WERI-Rb-1 (cell line): ENCODE measurements at regions not wholly inside any gene's neighbourhood (a gene's known extent, or its start where the extent isn't known, plus 50 kb on each side); places are given as distances from the start of the nearest gene placed in this dataset.

Experiments
- DNase-seq: peaks from one replicate; pipeline ENCODE4 v3.0.0-alpha.2; 2020
- H3K27ac ChIP-seq: fragments of 250-450 bp; sonication (Bioruptor Pico); 2 replicates; pipeline ENCODE4 v1.5.1; 2020; ENCODE audit warnings: mild to moderate bottlenecking, moderate library complexity
- H3K27me3 ChIP-seq: fragments of 250-450 bp; sonication (Bioruptor Pico); 2 replicates; pipeline ENCODE4 v1.5.1; 2021; ENCODE audit warnings: mild to moderate bottlenecking, low read depth, moderate library complexity; ENCODE audit not compliant: insufficient read depth, severe bottlenecking
- H3K36me3 ChIP-seq: fragments of 250-450 bp; sonication (Bioruptor Pico); 2 replicates; pipeline ENCODE4 v1.5.1; 2020; ENCODE audit warnings: mild to moderate bottlenecking, moderate library complexity
- H3K4me3 ChIP-seq: 2 replicates; pipeline ENCODE4 v1.5.1; 2011; ENCODE audit warnings: low read depth, mild to moderate bottlenecking, control low read depth, low read length
- H3K9me3 ChIP-seq: fragments of 250-450 bp; sonication (Bioruptor Pico); 2 replicates; pipeline ENCODE4 v1.5.1; 2021; ENCODE audit warnings: mild to moderate bottlenecking, moderate library complexity; ENCODE audit not compliant: severe bottlenecking
- TF ChIP-seq, protein P1 (sequence below): IDR thresholded peaks from 2 replicates; pipeline ENCODE4 v1.5.1; 2011; ENCODE audit warnings: low read depth, mild to moderate bottlenecking, control low read depth, inconsistent platforms, low read length

DNA sequence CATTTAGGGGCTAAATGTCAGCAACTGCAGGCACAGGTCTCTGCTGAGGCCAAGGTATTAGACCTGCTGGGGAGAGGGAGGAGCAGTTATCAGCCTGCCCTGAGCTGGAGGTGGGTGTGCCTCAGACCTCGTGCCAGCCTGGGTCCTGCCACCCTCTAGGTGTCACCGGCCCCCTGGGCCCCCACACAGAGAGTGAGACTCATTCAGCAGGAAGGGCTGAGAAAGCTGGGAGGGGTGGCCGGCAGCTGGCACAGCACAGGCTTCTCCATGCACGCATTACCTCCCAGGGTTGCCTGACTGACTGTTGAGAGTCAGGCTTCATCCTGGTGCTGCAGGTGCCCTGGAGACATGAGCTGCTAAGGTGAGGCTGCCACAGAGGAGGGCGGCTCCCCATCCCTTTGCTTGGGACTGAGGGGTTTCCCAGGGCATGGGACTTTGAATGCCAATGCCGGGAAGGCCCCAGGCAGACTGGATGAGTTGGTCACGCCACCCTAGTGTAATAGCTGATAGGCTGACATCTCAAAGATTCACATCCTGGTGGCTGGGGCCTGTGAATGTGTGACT lies 75.3 kb upstream of the C14orf180 start:
- DNase-seq: no peak
- Histone ChIP-seq H3K4me3 (no peak overlapping the region), H3K27ac (no peak overlapping the region), H3K9me3 (peaks cover 11% of the 10 kb centered on the region), H3K27me3 (no peaks in the 10 kb centered on the region), H3K36me3 (no peaks in the 10 kb centered on the region)
- TF ChIP-seq, protein P1, sequence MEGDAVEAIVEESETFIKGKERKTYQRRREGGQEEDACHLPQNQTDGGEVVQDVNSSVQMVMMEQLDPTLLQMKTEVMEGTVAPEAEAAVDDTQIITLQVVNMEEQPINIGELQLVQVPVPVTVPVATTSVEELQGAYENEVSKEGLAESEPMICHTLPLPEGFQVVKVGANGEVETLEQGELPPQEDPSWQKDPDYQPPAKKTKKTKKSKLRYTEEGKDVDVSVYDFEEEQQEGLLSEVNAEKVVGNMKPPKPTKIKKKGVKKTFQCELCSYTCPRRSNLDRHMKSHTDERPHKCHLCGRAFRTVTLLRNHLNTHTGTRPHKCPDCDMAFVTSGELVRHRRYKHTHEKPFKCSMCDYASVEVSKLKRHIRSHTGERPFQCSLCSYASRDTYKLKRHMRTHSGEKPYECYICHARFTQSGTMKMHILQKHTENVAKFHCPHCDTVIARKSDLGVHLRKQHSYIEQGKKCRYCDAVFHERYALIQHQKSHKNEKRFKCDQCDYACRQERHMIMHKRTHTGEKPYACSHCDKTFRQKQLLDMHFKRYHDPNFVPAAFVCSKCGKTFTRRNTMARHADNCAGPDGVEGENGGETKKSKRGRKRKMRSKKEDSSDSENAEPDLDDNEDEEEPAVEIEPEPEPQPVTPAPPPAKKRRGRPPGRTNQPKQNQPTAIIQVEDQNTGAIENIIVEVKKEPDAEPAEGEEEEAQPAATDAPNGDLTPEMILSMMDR: no peak

DNA sequence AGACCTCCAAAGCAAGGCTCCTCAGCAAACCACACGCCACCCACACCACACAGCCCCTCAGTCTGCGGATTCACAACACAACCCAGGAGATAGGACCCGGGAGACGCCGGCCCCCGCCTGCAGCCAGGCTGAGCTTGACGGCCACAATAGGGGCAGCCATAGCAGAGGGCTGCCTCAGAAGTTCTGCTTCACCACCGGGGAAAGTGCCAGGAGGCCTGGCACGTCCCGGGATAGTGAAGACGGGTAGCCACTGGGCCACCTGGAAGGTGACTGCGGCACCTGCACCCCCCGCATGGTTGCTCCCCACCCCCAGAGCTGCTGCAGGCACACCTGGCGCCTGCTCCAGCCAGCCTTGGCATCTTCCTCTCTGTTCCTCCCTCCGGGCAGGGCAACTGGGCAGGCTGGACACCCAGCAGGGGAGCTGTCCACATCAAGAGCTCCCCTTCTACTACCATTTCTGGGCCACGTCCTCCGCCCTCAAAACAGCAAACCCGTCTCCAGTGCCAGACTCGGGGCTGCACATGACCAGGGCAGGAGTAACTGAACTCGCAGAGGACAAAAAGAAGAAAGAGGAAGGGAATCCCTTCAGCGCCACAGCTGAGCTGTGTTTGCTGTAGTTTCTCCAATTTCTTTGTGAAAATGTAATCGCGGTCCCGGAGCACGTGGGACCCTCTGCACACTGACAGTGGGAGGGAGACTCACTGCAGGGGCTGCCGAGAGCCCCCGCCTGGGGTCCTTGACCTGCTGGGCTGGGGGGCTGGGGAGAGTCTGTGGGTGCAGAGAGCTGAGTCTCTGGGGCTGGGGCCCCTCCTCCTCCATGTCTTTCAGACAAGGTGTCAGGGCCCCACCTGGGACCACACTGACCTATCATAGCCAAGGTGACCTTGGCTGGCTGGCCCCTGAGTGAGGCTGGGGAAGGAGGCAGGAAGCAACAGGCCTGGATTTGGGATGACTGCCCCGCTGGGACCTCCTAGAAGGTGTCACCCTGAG lies 74.2 kb upstream of the C14orf180 start:
- Histone ChIP-seq H3K27me3 (no peaks in the 10 kb centered on the region), H3K36me3 (no peaks in the 10 kb centered on the region), H3K9me3 (peaks cover 11% of the 10 kb centered on the region), H3K4me3 (no peak overlapping the region), H3K27ac (no peak overlapping the region)
- no peak for DNase-seq
- TF ChIP-seq, protein P1: no peak

DNA sequence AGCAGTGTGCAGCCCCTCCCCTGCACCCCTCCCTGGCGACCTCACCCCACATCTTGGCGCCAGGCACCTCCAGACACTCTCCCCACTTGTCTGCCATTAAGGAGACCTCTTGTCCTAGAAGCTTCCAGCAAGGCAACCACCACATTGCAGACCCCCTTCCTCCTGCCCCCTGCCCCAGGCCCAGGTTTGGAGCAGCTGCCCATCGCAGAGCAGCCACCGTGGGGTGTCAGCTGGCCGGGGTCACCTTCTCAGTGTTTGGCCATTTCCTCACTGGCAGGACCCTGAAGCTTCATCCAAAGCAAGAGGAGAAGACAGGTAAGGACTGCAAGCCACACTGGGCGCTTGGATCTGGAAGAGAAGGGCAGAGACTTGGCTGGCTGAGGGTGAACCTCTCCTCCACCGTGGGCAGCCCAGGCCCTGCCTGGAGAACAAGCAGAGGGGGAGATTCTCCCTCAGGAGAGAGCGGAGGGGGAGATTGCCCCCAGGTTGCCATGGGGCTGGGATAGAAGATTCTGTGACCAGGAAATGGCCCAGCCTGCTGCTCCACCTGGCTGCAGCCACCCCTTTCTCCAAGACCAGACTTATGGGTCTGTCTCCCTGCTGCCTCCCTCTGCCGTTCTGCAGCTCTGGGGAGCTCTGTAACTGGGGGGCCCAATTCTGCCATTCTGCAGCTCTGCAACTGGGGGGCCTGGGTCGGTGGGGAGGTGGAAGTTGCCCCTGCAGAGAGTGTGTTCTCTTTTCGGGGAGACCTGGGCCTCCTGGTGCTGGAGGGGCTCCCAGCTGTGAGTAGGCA lies 72.9 kb upstream of the C14orf180 start:
- no peak overlapping the region for H3K4me3 ChIP-seq
- DNase-seq: no peak
- H3K36me3 ChIP-seq: no peaks in the 10 kb centered on the region
- H3K27ac ChIP-seq: no peak overlapping the region
- TF ChIP-seq, protein P1: no peak
- H3K9me3 ChIP-seq: peaks cover 11% of the 10 kb centered on the region
- H3K27me3 ChIP-seq: no peaks in the 10 kb centered on the region

DNA sequence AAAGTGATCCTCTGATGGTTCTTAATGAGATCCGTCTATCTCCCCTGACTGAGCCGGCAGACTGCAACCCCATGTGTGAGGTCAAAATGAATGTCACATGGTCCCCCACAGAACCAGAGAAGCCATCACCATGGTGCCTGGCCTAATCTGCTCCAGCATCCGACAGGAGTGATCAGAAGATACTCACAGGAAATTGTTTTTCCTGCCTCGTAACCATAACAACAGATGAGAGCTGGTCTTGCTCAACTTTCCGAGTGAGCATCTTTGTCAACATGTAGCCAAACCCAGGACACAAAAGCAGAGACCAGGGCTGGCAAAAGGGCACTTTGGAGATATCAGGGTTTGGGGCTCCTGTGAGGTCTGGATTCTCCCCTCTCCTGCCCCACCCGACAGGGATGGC lies 72.1 kb upstream of the C14orf180 start:
- H3K27ac ChIP-seq: no peak overlapping the region
- H3K36me3 ChIP-seq: no peaks in the 10 kb centered on the region
- H3K9me3 ChIP-seq: peaks cover 3% of the 10 kb centered on the region
- H3K4me3 ChIP-seq: no peak overlapping the region
- H3K27me3 ChIP-seq: no peaks in the 10 kb centered on the region
- DNase-seq: no peak
- TF ChIP-seq, protein P1: no peak

DNA sequence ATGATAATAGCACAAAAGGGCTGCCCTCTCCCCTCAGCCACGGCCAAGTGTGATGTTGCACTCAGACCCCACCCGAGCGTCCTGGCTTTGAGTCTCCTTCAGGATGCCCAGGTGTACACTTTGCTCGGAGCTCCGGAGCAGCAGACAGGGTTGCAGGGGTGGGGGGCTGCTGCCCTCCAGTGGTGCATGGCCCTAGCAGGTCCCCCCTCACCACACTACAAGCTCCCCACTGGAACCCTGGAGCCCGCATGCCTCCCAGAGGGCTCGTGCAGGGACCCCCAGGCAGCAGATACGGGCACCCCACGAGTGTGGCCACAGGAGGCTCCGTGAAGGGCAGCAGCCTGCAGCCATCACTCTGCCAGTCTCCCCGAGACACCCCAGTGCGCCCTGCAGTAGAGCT lies 69.9 kb upstream of the C14orf180 start:
- no peak overlapping the region for H3K4me3 ChIP-seq
- no peak overlapping the region for H3K27ac ChIP-seq
- H3K36me3 ChIP-seq: no peaks in the 10 kb centered on the region
- H3K9me3 ChIP-seq: no peaks in the 10 kb centered on the region
- TF ChIP-seq, protein P1: peak; percentile 68
- no peaks in the 10 kb centered on the region for H3K27me3 ChIP-seq
- peak; percentile 50 for DNase-seq
